Middle frontal gyrus (tissue), 1 donor: ENCODE measurements at regions not wholly inside any gene's neighbourhood (a gene's known extent, or its start where the extent isn't known, plus 50 kb on each side); places are given as distances from the start of the nearest gene placed in this dataset.

Experiments
- DNase-seq: peaks from one replicate; pipeline ENCODE4 v3.0.0-alpha.2; 2015; ENCODE audit warnings: low spot score; ENCODE audit errors: extremely low spot score

DNA sequence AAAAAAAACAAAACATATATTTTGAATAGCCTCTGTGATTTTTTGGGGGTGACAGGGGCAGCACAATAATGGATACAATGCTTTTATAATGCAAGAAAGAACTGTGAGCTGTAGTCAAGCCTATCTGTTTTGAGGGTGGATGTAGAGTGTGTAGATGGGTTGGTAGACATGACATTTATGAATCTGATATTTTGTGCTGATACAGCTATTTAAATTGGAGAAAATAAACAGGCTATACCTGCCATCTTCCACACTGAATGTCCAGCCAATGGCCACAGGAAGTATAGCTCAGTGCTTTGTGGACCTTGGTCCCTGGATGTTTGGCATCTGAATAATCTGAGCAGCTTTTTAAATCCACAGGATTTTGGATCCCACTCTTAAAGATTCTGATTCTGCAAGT is 175.0 kb downstream of the NEDD1 start:
- no peak for DNase-seq

DNA sequence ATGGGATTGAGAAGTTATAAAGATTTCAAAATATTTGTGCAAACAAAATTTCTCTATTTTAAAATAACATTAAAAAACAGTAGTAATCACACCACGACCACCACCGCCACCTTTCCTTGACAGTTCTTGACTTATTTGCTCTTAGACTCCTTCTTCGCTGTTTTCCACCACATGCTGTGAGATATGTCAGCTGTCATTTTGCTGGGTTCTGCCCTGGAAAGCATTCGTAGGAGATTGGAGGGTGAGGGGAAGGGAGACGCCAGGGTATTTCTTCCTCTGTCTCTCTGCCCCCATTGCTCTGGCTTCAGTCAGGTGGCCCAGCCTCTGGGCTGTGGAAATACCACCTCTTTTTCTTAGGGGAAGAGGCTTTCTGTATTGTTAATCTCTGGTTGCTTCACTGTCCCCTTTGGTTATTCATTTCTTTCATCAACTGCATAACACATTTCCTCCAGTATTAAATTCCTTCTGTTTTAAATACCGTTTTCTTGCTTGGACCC is 186.2 kb downstream of the NEDD1 start:
- no peak for DNase-seq

DNA sequence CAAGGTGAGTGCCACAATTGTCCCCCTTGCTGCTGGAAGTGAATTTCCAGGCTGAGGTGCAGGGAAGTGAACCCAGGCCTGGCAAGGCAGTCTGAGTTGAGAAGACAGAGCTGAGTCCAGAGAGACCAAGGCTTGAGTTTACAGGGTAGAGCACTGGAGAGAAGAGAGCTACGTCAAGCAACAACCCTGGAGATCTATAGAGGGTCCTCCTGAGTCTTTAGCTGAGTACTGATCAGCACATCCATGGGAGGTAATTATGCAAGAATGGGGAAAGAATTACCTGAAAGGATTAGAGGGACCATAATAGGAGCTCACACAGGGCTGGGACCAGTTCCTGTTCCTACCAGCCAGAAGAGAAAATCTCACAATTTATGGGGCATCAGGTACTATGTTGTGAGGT is 190.7 kb downstream of the NEDD1 start:
- DNase-seq = no peak

DNA sequence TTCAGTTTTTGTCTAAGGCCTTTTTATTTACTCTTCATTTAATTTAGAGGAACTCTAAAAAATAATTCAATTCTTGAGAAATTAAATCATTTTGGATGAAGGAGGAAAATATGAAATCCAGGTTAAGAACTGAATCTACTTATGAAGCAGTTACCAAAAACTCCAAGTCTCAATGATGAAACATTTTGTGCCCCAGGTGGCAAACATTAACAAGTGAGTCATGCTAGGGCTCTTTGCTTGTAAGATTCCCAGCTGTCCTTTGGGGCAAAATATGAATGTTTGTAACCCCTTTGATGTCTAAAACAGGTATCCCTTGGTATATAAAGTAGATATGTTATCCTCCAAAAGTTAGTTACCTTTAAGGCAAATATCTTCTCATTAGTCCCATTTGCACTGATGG is 202.4 kb downstream of the NEDD1 start:
- no peak for DNase-seq

DNA sequence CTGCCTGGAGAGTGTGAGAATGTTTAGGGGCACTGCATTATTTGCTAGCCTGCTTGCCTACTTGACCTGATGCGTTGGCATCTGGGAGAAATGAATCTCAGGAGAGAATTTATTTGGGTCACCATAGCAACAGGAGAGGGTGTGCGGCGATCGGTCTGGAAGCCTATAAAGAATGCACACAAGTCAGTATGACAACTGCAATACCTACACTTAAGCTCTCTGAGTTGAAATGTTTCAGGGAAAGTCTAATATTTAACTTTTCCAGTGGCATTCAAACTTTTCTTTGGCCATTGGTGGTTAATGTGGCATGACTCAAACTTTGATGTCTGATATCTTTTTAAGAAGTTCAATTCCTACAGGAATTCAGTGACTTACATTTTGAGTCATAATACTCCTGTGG is 205.1 kb downstream of the NEDD1 start:
- no peak for DNase-seq

DNA sequence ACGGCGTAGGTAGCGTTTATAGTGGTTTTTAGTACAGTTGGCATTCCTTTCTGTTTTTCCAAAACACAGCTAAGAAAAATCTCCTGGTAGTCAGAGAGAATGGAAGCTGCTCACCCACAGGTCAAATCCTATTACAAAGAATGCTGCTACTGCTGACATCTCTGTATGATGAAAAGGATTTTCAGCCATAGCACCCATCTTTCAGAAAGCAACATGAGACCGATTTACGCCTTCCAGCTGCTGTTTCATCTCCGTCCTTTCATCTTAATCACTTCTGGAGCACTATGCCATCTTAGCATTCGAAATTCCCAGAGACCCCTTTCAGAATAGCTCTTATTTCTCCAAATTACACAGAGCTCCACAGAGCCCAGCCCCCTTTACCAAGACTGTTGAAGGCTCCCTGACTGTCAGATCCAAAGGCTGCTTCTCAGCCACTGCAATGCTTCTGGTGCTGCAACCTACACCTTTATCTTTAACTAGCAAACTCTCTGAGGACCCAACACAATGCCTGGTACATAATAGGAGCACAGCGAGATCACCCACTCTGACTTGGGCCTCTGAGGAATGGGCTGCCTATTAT is 211.8 kb downstream of the NEDD1 start:
- DNase-seq = no peak

DNA sequence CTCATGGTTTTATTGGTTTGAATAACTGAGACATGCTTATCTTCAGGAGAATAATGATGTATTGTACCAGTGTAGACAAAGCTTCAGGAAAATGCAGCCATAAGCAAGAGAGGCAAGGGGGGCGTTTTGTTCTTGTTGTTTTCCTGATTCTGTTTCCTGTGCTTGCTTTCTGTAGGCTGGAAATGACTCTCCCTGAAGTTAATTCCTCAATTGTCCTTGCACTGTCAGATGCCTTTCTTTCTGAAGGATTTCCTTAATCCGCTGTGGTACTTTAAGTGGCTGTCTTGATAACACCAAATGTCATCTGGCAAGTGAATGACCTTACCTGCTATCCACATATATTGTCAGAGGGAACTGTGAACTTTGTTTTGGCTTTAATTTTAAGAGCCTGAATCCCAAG is 220.0 kb downstream of the NEDD1 start:
- DNase-seq = no peak

DNA sequence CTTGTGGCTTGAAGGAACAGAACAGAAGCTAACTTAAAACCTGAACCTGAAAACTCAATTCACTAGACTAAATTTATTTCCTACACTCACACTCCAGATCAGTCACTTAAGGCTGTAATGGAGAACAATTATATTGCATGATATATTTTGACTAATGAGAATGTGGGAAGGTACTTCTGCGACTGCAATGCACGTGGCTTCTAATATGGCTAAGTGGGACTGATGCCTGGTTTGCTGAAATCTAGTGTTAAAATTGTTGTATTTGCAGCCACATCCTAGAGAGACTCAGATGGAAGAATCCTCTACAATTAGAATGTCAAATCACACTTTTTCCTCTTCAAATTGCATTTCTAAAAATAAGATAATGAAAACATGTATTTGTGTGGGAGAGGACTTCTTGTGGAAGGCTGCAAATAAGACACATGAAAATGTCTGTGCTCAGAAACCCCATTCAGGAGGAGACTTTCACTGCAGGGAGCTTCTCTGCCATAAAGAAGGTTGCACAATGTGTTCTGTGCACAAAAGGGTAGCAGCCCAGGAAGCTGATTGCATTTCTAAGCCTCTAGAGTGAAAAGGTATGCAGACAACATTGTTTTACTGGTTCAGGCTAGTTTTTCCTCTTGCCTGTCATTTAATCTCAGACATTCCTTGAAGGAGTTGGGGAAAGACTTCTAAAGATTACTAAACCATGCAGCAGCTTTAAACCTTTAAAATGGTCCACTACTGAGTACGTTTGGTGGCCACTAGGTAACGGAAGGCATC is 224.3 kb downstream of the NEDD1 start:
- DNase-seq = no peak

DNA sequence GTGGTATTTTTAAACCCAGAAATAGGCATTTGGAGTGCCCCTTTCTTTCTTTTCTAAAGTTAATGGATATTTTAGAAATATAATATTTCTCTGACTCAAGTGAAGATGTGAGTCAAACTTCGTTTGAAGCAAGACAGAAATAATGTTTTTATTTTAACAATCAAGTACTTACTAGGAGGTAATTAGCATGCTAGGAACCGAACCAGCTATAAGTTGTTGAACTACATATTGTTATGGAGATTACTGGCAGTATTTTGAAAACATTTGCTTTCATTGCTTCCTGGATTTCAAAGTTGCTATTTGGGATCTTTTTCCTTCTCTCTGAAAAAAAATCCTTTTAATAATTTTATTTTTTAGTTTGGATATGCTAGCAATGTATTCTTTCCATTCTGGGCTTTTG is 225.2 kb downstream of the NEDD1 start:
- DNase-seq = no peak

DNA sequence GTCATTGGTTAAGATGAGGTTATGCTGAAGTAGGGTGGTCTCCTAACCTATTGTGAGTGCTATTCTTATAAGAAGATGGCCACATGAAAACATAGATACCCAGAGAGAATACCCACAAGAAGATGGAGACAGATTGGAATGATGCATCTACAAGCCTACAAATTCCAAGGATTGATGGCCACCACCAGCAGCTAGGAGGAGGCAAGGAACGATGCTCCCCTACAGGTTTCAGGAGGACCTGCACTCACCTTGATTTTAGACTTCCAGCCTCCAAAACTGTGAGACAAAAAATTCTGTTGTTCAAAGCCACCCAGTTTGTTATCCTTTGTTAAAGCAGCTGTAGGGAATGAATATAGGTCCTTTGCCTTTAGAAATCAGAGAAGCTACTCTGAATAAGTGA is 227.4 kb downstream of the NEDD1 start:
- no peak for DNase-seq

DNA sequence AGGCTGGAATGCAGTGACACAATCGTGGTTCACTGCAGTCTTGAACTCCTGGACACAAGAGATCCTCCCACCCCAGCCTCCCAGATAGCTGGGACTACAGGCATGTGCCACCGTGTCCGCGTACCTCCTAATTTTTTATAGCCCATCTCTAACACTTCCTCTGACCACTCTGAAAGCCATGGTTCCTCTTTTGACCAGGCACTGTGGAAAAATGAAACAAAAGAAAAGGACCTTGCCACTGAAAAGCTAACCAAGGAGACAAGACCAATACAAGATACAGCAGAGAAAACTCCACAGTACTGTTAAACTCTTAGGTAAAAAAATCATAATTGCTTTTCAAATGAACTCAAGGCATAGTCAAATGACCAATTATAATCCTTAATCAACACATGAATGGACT is 233.3 kb downstream of the NEDD1 start:
- no peak for DNase-seq

DNA sequence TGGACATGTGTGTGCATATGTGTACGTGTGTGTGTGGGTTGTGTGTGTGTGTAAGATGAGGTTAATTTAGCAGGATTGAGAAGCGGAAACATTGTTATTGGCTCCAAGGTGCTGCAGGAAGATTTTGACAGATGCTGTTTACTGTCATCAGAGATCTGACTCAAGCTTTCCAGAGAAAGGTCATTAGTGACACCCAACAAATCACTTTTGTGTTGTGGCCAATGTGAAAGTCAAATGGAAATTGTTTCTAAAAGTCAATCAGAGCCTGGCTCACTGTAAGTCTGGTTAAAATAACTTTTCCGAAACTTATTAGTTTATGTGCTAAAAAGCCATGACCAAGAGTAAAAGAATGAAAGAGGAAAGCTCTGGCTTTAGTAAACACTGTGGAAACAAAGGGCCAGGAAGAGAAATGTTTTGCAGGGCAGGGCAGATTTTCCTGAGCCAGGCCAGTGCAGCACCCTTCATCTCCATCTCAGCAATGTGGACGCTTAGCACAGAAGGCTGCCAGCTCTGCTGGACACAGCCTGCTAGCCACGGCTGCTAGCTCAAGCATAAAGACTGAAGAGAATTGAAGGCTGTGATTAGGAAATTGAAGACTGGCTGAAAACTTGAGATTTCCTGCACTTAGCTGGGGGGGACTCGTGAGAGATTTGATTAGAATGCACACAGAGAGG is 235.8 kb downstream of the NEDD1 start:
- DNase-seq = no peak

DNA sequence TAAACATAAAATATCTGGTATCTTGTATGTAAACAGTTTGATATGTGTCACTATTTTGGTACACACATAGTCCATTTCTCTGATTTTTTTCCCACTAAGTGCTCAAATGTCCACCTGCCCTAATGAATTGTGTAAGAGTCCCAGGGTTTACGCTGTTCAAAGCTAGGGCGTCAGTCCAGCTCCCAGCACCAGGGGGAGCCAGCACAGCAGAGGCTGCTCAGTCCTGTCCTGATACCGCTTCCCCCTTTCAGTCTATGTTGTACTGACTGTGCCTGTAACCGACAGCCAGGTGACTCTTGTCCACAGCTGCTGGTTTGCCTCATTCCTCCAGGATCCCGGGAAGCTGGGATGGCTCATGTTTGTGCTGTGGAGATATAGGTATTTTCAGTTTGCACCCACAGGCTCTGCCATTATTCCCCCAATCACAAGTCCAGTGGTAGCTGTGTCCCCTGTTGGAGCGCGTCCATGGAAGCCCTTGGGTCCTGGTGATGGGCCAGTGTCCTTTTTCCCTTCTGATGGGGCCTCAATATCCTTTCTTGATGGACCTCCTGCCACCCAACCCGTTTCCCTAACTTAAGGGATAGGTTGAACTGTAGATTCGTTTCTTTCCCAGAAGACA is 242.0 kb downstream of the NEDD1 start:
- DNase-seq = no peak

DNA sequence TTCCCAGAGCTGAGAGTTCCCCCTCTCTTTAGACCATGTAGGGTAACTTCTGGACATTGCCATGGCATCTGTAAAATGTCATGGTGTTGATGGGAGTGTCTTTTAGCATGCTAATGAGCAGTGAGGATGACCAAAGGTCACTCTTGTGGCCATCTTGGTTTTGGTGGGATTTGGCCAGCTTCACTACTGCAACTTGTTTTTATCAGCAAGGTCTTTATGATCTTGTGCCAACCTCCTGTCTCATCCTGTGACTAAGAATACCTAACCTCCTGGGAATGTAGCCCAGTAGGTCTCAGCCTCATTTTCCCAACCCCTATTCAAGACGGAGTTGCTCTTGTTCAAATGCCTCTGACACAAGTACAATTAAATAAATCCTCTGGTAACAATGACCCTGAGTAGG is 244.4 kb downstream of the NEDD1 start:
- DNase-seq = no peak

DNA sequence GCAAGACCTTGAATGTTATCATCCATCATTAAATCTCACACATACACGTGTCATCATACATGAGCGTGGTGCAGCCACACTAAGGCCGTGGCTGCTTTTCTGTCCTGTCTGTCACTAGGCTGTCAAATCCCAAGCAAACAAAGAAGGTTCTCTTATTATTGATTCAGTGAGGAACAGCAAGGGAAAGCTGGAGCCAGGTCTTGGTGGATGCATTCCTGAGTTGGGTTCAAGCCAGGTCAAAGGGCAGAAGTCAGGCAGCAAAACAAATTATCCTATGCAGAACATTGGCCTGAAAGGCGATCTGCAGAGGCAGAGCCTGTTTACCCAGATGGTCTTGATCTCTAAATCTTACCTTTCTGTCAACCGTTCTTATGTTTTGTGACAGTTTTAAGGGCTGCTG is 252.3 kb downstream of the NEDD1 start:
- no peak for DNase-seq

DNA sequence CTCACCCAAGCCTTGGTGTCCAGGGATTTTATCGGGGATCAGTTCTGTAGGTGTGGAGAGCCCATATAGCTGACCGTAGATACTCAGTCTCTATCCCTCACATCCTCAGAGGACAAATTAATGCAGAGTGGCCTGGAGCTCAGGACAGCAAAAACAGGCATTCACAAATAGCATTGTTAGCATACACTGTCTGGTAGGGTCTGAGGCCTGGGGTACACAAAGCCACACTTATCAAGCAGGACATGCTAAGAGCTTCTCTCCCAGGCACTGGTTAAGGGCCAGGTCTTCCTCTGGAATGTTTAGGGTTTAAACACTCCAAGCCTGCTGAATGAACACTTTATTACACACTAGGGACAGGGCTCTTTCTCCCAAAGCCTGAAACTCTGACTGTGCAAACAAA is 253.2 kb downstream of the NEDD1 start:
- DNase-seq = no peak

DNA sequence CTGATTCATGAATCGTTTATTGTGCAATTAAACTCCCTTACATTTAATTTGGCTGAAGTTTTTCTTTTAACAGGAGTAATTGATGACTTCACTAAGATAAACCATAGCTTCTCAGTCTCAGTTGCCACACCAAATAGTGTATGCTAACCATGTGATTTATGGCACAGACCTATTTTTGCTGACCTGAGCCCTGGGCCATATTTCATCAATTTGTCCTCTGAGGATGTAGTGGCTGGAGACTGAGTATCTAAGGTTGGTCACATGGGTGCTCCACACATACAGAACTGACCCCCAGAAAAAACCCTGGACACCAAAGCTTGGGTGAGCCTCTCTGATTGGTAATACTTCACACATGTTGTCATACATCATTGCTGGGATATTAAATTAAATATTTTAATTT is 255.1 kb downstream of the NEDD1 start:
- DNase-seq = no peak

DNA sequence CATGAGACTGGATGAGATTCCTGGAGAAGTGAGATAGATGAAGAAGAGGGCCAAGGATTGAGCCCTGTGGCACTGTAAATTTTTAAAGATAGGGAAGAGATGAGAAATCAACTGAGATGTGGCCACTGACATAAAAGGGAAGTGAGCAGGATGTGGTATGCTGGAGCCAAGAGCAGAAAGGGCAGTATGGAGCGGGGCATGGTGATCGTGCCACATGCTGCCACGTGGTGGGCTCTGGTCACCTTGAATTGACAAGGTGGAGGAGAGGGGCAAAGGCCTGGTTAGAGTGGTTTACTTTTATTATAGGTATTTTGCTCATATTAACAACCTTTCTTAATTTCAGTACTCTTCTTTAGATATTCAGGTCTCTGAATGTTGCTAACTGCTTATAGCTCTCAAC is 257.9 kb downstream of the NEDD1 start:
- no peak for DNase-seq

DNA sequence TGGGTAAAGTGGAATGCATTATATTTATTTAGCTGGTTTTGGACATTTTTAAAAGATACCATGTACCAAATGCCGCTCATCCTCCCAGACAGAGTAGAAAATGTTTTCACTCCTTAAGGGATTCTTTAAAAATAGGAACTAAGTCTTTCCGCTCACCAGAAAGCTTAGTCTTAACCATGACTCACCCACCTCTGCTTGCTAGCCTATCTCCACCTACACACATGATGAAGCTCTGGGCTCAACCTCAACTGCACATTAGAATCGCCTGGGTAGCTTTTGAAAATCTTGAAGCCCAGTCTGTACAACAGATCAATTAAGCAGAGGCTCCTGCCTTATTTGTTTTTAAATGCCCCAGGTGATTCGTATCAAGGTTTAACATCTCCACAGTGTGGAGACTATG is 260.5 kb downstream of the NEDD1 start:
- DNase-seq = peak; percentile 44

DNA sequence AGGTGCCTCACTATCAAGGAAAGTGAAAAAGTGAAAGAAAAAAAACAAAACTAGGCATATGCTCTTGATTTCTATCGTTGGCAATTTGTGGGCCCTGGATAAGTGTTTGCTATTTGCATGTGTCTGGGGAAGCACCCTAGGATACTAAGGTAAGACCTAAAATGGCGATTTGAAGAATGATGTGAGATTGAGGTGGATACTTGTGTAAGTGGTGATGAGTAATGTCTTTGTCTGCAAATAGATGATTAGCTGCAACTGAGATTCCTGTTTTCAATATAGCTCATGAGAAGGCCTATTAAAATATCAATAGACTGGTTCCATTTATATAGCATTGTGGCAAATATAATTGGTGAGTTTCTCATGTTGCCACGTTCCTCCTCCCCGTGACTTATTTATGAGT is 261.7 kb downstream of the NEDD1 start:
- DNase-seq = no peak

DNA sequence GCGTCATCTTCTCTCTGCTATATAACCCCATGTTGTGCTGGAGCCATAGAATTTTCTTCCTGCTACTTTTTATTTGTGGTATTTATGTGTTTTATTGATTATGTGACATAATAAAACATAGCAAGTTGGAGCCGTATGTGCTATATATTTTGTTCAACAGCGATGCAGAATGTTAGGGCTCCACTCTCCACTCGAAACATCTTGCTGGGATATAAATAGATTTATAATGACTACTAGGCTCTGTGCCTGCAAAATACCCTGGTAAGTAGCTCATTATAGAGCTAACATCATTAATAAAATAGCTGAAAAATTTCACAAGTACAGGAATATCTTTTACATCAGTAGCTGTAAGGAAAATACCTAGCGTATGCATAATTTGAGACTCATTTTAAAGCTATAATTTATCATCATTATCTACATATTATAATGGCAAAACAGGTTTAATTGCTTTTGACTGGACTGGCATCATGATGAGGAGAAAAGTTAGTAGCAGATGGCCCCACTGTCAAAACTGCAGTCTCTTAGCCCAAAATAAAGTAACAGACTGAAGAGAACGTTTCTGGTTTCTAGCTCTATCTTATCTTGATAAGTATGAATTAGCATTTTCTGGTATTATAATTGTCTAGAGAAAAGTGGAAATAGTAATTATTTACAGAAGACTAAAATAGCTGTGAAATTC is 263.0 kb downstream of the NEDD1 start:
- no peak for DNase-seq
